GM19438 (cell line): ENCODE measurements at regions not wholly inside any gene's neighbourhood (a gene's known extent, or its start where the extent isn't known, plus 50 kb on each side); places are given as distances from the start of the nearest gene placed in this dataset.
"Not testable (repeated sequence)": the region's sequence is repeated elsewhere in the genome, so short reads cannot be mapped to it uniquely, and the experiment has no call there.

ENCODE experiments used
- ATAC-seq: cut with Tn5 transposase; IDR thresholded peaks from one replicate; pipeline ENCODE4 v1.9.1; 2021; ENCODE audit warnings: low read depth; ENCODE audit not compliant: unreplicated experiment

GRCh38 chr3:74978684-74979083 lies 364.2 kb upstream of the CNTN3 start:
- ATAC-seq = no peak

GRCh38 chr3:74985028-74985904 lies 370.8 kb upstream of the CNTN3 start:
- not testable (repeated sequence) for ATAC-seq

DNA sequence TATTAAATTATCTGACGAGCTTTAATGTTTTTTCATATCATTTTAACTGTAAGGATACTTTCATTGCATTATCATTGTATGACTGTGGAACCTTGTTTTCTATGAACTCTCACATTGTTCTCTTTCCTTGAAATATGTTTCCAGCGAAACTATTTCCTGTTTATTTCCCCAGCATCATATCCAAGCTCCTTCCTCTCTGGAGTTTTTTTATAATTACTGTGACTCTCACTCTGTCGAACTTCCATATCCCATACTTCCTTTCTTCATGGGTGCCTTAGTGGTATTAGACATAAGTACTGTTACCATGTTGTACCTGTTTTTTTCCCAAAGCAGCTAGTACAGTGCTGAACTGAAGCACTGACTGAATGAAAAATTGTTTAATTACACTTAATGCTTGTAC lies 373.6 kb upstream of the CNTN3 start:
- no peak for ATAC-seq

DNA sequence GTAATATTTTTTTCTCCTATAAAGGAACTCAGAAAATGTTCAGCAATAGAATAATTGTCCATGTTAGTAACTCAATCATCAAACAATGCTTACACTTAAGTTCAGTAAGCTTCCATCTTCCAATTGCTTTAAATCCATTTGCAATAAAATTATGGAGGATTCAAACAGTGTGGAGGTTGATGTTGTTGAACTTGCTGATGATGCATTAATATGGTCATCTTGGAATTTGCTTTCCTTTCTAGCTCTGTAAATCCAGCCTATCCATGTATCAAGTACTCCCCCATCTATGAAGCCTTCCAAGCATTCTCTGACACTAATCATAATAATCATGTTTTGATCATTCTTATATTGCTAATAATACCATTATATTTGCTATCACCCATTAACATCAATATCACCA lies 378.4 kb upstream of the CNTN3 start:
- no peak for ATAC-seq

DNA sequence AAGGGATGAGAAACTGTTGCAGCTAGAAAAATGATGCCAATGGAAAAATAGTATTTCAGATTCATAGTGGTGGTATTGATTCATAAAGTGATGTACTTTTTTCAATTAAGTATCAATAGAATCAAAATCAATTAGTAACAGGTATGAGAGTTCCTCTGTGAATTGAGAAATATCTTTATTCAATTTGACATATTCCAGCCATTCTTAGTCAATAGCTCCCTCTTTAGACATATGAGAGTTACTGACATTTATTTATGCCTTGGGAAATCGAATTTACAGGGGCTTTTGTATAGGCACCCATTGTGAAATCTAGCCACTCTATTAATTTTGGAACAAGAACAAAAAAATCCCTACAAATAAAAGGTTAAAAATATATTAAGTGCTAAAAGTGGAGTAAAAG lies 386.9 kb upstream of the CNTN3 start:
- ATAC-seq = no peak

DNA sequence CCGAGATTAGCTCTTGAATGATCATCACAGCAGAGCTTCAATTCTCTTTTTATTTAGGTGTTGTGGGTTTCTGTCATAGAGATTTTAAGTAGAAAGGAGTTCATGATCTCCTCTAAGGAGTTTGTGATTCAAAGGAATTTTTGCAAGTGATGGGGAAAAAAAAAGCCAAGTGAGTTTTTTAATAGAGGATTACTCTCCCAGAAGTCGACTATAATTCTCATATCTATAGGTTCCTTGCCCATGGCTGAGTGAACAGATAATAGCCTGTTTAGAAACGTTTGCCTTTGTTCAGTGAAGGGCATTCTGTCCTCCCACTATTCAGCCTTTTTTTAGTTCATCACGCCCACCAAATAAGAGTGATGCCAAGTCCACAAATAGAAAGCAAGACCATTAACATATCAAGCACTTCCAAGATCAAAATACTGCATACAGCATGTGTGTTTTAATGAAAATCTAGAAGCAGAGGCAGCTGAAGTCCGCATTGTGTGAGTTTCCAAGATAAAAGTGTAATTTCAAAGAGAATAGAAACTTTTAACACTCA lies 398.4 kb upstream of the CNTN3 start:
- ATAC-seq = no peak

GRCh38 chr3:75014008-75014407 lies 399.5 kb upstream of the CNTN3 start:
- ATAC-seq = no peak

- ATAC-seq = no peak
Observed at GRCh38 chr3:75015280-75015679, 400.8 kb upstream of the CNTN3 start.

DNA sequence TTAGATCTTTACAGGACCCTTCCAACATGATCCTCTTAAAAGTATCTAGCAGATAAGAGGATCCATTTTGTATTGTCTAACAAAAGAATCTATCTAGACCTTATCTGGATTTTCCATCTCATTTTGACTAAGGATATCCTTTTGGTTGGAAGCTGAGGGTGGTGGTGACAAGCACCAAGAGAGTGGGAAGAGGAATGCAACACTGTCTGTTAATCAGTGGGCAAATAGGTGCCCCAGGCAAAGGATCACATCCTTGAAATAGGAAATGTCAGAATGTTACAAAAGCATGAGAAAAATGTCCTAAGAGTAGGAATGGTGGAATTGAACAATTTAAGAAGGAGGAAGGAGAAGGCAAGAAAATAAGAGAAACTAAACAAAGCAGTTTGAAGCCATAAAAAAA lies 420.7 kb upstream of the CNTN3 start:
- ATAC-seq = no peak

DNA sequence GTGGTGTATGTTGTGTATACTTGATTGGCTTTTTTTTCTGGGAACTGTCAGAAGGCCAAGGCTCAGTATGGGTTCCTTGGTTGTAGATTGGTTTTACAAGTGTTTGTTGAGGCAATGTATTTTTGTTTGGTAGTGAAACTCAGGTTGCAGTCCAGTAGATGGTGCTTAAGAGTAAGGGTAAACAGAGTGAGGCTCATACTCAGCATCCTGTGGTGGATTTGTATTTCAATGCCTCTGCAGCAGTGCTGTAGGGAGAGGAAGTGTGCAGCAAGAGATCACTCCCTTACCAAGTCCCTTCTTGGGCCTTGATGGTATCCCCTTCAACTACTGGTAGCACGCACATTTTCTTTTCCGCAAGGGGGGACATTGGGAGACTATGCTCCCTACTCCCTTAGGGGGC lies 428.5 kb upstream of the CNTN3 start:
- ATAC-seq = no peak

DNA sequence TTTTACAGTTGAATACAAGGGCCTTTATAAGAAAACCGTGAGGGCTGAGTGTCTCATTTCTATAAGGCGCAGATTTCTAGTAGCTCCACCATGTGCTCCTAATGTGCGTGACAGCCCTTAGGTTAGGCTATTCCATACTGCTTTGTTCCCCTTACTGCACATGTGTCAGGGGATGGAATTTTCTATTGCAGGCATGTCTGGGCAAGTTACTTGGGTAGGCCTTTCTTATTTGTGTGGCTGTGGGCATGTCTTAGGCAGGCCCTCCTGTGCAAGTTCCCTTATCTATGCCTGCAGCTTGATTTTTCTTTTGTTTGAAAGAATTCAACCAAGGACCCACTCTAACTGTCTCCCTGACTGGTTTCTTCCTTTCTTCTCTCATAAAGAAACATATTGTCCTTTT lies 434.2 kb upstream of the CNTN3 start:
- no peak for ATAC-seq

GRCh38 chr3:75049533-75049932 lies 435.1 kb upstream of the CNTN3 start:
- no peak for ATAC-seq

GRCh38 chr3:75059120-75059519 lies 444.7 kb upstream of the CNTN3 start:
- no peak for ATAC-seq

GRCh38 chr3:75061806-75062205 lies 447.3 kb upstream of the CNTN3 start:
- ATAC-seq = no peak

DNA sequence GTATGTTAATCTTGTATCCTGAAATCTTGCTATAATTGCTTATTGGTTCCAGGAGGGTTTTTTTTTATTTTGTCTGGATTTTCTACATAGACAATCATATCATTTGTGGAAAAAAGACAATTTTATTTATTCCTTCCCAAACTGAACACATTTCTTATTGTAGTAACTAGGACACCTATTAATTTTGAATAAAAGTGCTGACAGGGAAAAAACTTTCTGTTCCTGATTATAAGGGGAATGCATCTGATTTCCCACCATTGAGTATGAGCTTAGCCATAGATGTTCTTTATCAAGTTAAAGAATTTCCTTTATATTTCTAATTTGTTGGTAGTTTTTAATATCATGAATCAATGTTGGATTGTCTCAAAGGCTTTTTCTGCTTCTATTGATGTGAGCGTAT lies 460.7 kb upstream of the CNTN3 start:
- no peak for ATAC-seq

GRCh38 chr3:75076481-75076880 lies 462.0 kb upstream of the CNTN3 start:
- no peak for ATAC-seq

- no peak for ATAC-seq
Observed at GRCh38 chr3:75078290-75078689, 463.8 kb upstream of the CNTN3 start.

- ATAC-seq = no peak
Observed at GRCh38 chr3:75082845-75083244, 468.4 kb upstream of the CNTN3 start.

DNA sequence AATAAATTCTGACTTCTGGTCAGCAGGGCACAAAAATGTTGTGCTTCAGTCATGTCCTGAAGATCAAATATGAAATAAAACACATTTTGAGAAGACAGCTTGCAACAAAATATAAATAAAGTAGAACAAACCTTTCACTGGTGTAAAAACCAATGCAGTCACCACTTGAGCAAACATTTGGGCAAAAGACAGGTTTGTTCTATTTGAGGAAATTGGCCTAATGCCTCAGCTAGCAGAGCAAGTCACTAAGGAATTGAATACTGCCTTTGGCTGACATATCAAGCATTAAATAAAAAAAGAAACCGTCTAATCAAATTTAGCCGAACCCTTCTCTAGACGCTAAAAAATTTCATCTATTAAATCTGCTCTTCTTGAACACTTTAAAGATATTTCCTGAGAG lies 475.4 kb upstream of the CNTN3 start:
- no peak for ATAC-seq

- ATAC-seq = no peak
Observed at GRCh38 chr3:75101329-75102147, 487.1 kb upstream of the CNTN3 start.

- no peak for ATAC-seq
Observed at GRCh38 chr3:75110741-75111140, 496.3 kb upstream of the CNTN3 start.

- no peak for ATAC-seq
Observed at GRCh38 chr3:75115695-75116094, 501.2 kb upstream of the CNTN3 start.
